Common myeloid progenitor, CD34-positive (primary cell): ENCODE measurements at regions not wholly inside any gene's neighbourhood (a gene's known extent, or its start where the extent isn't known, plus 50 kb on each side); places are given as distances from the start of the nearest gene placed in this dataset.
"Not testable (repeated sequence)": the region's sequence is repeated elsewhere in the genome, so short reads cannot be mapped to it uniquely, and the experiment has no call there.

Source experiments
- CTCF ChIA-PET: fragments of 350-600 bp; sonication (Branson Sonifier 250); formaldehyde crosslinking; loops from one replicate; lab custom pipeline; 2021; ENCODE audit warnings: antibody characterized with exemption; lab: Charles Lee
- POLR2A ChIA-PET: fragments of 350-600 bp; sonication (Branson Sonifier 250); formaldehyde crosslinking; loops from one replicate; lab custom pipeline; 2021; ENCODE audit warnings: antibody characterized with exemption; lab: Charles Lee
- DNase-seq, 3 donors: peaks; one replicate each; pipeline versions ENCODE4 v3.0.0 to v3.0.0-alpha.2; 2013
- H3K27ac ChIP-seq, 2 experiments: 1 replicate in 1 of 2; 2 replicates in 1 of 2; pipeline ENCODE4 v1.7.0; 2013; ENCODE audit warnings: inconsistent platforms in 2 of 2, low read length in 2 of 2, mild to moderate bottlenecking in 2 of 2, low read depth in 1 of 2, moderate library complexity in 1 of 2; ENCODE audit not compliant: severe bottlenecking in 2 of 2, insufficient read depth in 1 of 2, poor library complexity in 1 of 2
- H3K27me3 ChIP-seq, 5 experiments: replicated peaks in 2 of 5; 1 replicate in 3 of 5; 2 replicates in 2 of 5; pipeline versions ENCODE4 v1.6.1 to v1.7.0; 2013; ENCODE audit warnings: low read length in 4 of 5, mild to moderate bottlenecking in 2 of 5, moderate library complexity in 2 of 5, inconsistent platforms in 1 of 5; ENCODE audit not compliant: insufficient read depth in 5 of 5, control insufficient read depth in 4 of 5
- H3K36me3 ChIP-seq, 4 experiments: 1 replicate in 2 of 4; 2 replicates in 2 of 4; pipeline versions ENCODE4 v1.6.1 to v1.7.0; 2013; ENCODE audit warnings: low read length in 3 of 4, control low read depth in 1 of 4, mild to moderate bottlenecking in 1 of 4; ENCODE audit not compliant: control insufficient read depth in 4 of 4, insufficient read depth in 4 of 4
- H3K4me1 ChIP-seq, 4 experiments: 1 replicate in 3 of 4; 2 replicates in 1 of 4; pipeline versions ENCODE4 v1.6.1 to v1.7.1; 2013; ENCODE audit warnings: low read length in 3 of 4, mild to moderate bottlenecking in 3 of 4, control low read depth in 1 of 4, inconsistent platforms in 1 of 4, moderate library complexity in 1 of 4; ENCODE audit not compliant: control insufficient read depth in 4 of 4, insufficient read depth in 4 of 4; ENCODE audit errors: control extremely low read depth in 1 of 4
- H3K4me3 ChIP-seq, 7 experiments: 1 replicate in 4 of 7; 2 replicates in 3 of 7; pipeline versions ENCODE4 v1.5.1 to v1.7.0; 2013; ENCODE audit warnings: mild to moderate bottlenecking in 7 of 7, low read length in 6 of 7, moderate library complexity in 6 of 7, inconsistent platforms in 2 of 7, low read depth in 2 of 7, control low read depth in 1 of 7; ENCODE audit not compliant: insufficient read depth in 4 of 7, control insufficient read depth in 1 of 7; ENCODE audit errors: extremely low read depth in 1 of 7
- H3K9me3 ChIP-seq, 5 experiments: 1 replicate in 4 of 5; 2 replicates in 1 of 5; pipeline versions ENCODE4 v1.6.1 to v1.7.1; 2013; ENCODE audit warnings: low read length in 4 of 5, mild to moderate bottlenecking in 2 of 5, inconsistent platforms in 1 of 5, low read depth in 1 of 5, moderate library complexity in 1 of 5; ENCODE audit not compliant: control insufficient read depth in 4 of 5, insufficient read depth in 2 of 5; ENCODE audit errors: control extremely low read depth in 1 of 5
- WGBS: methylation state at CpG from one replicate; pipeline ENCODE4 v1.1.5; 2013; ENCODE audit not compliant: insufficient coverage; 5-methylcytosine and 5-hydroxymethylcytosine counted together

DNA sequence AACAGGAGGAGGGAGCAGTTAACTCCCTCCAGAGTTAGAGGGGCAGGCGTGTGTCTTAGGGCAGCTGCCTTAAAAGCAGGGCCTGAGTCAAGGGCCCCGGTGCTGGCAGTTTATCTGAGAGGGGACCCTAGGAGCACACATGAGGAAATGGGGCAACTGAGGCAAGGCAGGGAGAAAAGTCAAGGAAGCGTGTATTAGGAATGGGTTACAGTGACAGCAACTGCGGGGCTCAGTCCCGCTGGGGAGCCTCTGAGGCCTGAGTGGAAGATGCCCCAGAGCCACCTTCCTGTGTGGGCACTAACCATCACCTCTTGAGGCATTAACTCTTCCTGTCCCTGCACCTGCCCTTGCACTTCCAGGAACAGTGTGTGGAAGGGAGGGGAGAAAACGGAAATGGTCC is 276.3 kb downstream of the MATN1 start:
- H3K9me3 ChIP-seq: no peaks in the 10 kb centered on the region
- H3K36me3 ChIP-seq: no peaks in the 10 kb centered on the region
- H3K27me3 ChIP-seq: peaks cover 0 to 12% (median 0%) of the 10 kb centered on the region in 5 experiments
- DNase-seq: no peak
- no peaks in the 10 kb centered on the region for H3K4me1 ChIP-seq
- ChIA-PET POLR2A (no interaction called here), CTCF (no interaction called here)
- H3K27ac ChIP-seq: no peak overlapping the region
- WGBS: 49% methylated on average over 5 of the region's 6 CpGs
- no peak overlapping the region for H3K4me3 ChIP-seq

DNA sequence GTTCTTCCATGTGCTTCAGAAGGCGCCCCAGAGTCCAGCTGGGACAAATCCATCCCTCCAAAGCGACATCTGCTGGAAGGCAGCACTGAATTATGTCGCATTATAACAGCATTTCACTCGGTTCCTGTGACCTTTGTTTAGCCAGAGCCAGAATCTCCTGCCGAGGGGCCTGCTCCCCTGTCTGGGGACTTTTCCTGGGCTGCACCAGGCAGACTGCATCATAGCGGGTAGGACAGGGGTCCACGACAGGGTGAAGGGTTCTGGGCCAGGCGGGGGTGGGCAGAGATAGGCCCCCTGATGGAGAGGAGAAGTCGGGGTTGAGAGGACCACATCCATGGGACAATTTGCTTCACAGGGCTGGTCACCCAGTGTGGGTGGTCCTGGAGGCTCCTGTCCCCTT is 276.9 kb downstream of the MATN1 start:
- ChIA-PET CTCF (no interaction called here), POLR2A (no interaction called here)
- no peaks in the 10 kb centered on the region for H3K36me3 ChIP-seq
- H3K4me1 ChIP-seq: no peaks in the 10 kb centered on the region
- DNase-seq: no peak
- H3K4me3 ChIP-seq: no peak overlapping the region
- no peaks in the 10 kb centered on the region for H3K9me3 ChIP-seq
- no peak overlapping the region for H3K27ac ChIP-seq
- H3K27me3 ChIP-seq: peaks cover 0 to 12% (median 0%) of the 10 kb centered on the region in 5 experiments
- 50% methylated on average over 8 of the region's 9 CpGs for WGBS

DNA sequence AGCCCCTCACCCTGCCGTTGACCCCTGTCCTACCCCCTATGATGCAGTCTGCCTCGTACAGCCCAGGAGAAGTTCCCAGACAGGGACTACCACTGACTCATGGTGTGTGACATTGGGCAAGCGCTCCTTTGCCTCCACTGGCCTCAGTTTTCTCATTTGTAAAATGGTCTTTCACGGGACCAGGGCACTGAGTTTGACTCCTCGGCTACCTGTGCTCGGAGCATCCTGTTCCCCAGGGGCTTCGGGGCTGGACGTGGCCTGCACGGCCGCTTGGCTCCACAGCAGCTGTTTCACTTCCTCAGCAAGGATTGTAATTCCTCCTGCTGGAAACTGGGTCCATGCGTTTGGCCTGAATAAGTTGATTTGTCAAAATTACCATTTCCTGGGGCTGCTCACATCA is 277.3 kb downstream of the MATN1 start:
- Histone ChIP-seq H3K4me1 (no peaks in the 10 kb centered on the region), H3K9me3 (no peaks in the 10 kb centered on the region), H3K27ac (no peak overlapping the region), H3K4me3 (no peak overlapping the region), H3K27me3 (peaks cover 0 to 12% (median 0%) of the 10 kb centered on the region in 5 experiments), H3K36me3 (no peaks in the 10 kb centered on the region)
- ChIA-PET CTCF (no interaction called here), POLR2A (no interaction called here)
- no peak for DNase-seq
- WGBS: 75% methylated on average over 11 of the region's 11 CpGs

DNA sequence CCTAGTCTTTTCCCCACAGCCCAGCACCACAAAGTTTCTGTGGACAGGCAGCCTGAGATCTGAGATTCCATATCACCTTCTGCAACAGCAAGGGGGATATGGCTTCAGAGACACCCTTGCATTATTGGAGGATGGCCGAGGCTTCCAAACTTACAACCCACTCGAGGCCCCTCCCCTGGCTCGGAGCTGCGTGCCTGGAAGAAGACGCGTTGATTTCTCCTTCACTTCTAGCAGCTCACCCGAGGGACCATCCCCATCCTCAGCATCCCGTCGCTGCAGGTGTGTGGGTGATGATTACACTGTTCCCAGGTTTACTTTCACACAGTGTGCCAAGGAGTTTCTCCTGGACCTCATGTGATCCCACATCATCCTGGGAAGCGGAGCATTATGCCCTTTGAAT is 277.9 kb downstream of the MATN1 start:
- POLR2A ChIA-PET: no interaction called here
- Histone ChIP-seq H3K27ac (no peak overlapping the region), H3K36me3 (no peaks in the 10 kb centered on the region), H3K9me3 (no peaks in the 10 kb centered on the region), H3K4me1 (no peaks in the 10 kb centered on the region), H3K4me3 (no peak overlapping the region), H3K27me3 (peaks cover 0 to 9% (median 0%) of the 10 kb centered on the region in 5 experiments)
- WGBS: 93% methylated on average over 5 of the region's 10 CpGs
- CTCF ChIA-PET: no interaction called here
- no peak for DNase-seq

DNA sequence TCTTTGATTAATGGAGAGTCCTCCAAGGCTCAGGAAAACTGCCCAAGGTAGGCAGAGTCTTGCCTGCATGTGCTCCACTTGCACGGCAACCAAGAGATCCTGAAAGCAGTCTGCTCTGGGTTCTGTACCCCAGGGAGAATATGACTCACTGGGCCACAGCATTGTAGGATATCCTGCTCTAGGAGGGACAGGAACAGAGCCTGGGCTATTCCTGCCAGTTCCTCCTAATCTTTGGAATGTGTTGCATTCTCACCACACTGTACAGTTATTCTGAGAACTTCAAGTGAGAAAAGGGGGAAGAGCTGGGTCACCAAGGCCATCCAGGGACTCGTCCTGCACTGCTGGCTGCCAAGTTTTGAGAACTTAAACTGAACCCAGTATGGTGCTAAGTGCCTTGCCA is 278.5 kb downstream of the MATN1 start:
- no peaks in the 10 kb centered on the region for H3K36me3 ChIP-seq
- ChIA-PET CTCF (no interaction called here), POLR2A (no interaction called here)
- no peaks in the 10 kb centered on the region for H3K4me1 ChIP-seq
- no peak for DNase-seq
- WGBS: 71% methylated on average over 2 of the region's 2 CpGs
- no peaks in the 10 kb centered on the region for H3K9me3 ChIP-seq
- H3K27me3 ChIP-seq: peaks cover 0 to 9% (median 0%) of the 10 kb centered on the region in 5 experiments
- no peak overlapping the region for H3K27ac ChIP-seq
- no peak overlapping the region for H3K4me3 ChIP-seq

DNA sequence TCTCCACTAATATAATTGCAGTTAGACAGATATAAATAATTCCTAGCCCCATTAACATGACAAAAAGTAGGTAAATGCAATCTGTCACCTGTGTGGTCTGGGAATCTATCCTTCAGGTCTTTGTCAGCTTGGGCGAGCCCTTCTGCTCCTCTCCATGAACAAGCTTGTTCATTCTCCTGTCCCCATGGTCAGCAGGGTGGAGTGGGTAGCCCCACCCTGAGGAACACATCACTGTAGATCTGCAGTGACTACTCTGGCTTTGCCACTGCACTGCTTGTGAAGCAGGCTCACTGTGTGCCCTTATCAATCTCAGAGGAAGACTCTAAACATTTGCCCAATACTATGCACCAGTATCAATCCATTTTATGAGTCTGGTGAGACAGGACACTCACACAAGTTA is 279.0 kb downstream of the MATN1 start:
- CTCF ChIA-PET: no interaction called here
- Histone ChIP-seq H3K27ac (no peak overlapping the region), H3K36me3 (no peaks in the 10 kb centered on the region)

DNA sequence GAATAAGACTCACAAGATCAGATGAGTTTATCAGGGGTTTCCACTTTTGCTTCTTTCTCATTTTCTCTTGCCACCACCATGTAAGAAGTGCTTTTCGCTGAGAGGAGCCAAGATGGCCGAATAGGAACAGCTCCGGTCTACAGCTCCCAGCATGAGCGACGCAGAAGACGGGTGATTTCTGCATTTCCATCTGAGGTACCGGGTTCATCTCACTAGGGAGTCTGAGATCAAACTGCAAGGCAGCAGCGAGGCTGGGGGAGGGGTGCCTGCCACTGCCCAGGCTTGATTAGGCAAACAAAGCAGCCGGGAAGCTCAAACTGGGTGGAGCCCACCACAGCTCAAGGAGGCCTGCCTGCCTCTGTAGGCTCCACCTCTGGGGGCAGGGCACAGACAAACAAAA is 285.1 kb downstream of the MATN1 start:
- H3K36me3 ChIP-seq, CTCF ChIA-PET, H3K4me3 ChIP-seq, H3K4me1 ChIP-seq, H3K27me3 ChIP-seq, POLR2A ChIA-PET, H3K27ac ChIP-seq, DNase-seq, H3K9me3 ChIP-seq: not testable (repeated sequence)
- 100% methylated on average over 1 of the region's 9 CpGs for WGBS

More for the DNA sequence above, 279.0 kb downstream of the MATN1 start:
- Histone ChIP-seq H3K27me3 (peaks cover 0 to 9% (median 0%) of the 10 kb centered on the region in 5 experiments), H3K4me3 (no peak overlapping the region), H3K4me1 (no peaks in the 10 kb centered on the region), H3K9me3 (no peaks in the 10 kb centered on the region)
- 91% methylated on average over 1 of the region's 1 CpG for WGBS
- POLR2A ChIA-PET: no interaction called here
- DNase-seq: no peak
